ENCODE measurements at regions not wholly inside any gene's neighbourhood (a gene's known extent, or its start where the extent isn't known, plus 50 kb on each side); places are given as distances from the start of the nearest gene placed in this dataset.
A peak's percentile ranks its signal among the peaks of the same experiment; 100 is the strongest.

DNA sequence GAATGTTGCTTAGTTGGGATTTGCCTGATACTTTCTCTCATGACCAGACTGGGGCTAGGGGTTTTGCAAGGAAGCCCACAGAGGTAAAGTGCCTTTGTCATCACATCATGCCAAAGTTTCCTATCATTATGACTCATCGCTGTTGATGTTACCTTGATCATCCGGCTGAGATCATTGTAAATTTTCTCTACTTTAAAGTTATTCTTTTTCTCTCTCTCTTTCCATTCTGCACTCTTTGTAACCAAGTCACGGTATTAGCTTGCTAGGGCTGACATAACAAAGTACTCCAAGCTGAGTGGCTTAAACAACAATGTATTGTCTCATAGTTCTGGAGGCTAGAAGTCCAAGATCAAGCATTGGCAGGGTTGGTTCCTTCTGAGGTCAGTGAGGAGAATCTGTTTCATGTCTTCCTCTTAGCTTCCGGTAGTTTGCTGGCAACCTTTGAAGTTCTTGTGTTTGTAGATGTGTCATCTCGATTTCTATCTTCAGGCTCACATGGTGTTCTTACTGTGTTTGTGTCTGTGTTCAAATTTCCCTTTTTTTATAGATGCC lies 113.0 kb downstream of the DTHD1 start:
- peak in 1 of 2 donors; percentile 8 for DNase-seq (ENCODE audit: low read depth in 1 of 2, low spot score in 1 of 2)

DNA sequence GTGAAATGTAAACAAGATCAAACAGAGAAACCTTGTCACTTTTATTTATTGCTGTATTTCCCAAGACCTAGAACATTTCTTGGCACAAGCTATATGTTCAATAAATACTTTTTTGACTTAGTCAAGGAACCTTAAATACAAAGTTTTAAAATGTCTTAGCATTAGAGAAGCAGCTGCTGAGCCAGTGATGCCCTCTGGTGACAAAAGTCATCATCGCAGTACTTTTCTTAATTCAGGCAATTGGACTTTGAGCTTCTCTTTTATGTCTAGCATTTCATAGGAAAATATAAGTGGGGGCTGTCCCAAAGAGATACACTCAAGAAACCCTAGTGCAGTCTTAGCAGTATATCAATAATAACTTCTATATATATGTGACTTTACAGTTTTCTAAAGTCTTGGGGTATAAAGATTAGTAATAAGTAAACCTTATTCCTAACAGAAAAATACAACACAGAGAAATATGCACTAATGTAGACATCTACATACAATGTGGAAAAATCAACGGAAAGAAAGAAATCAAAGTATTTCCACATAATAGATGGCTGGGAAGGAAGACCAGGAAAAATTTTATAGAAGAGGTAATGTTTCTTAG lies 118.4 kb downstream of the DTHD1 start:
- no peak for DNase-seq (ENCODE audit: low read depth in 1 of 2, low spot score in 1 of 2)

DNA sequence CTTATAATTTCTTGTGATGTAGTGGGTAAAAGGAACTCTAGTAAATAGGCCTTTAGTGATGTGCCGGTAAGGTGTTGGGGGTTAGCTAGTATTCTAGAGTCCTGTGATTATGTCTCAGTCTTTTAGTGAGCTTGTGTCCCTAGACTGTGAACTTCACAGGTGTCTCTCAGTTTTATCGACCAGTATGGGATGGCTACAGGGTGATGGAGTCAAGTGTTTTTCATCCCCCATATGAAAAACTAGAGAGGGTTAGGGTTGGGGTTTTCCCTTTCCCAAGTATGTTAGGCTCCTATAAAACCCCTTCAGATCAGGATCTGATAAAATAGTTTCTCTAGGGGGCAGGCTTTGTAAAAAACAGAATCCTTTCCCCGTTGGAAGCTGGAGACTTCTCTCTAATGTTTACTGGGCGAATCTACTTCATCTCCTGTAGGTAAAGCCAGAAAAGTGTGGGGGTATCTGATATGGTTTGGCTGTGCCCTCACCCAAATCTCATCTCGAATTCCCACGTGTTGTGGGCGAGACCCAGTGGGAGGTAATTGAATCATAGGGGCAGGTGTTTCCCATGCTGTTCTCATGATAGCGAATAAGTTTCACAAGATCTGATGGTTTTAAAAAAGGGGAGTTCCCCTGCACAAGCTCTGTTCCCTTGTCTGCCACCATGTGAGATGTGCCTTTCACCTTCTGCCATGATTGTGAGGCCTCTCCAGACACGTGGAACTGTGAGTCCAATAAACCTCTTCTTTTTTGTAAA lies 120.8 kb downstream of the DTHD1 start:
- no peak for DNase-seq (ENCODE audit: low read depth in 1 of 2, low spot score in 1 of 2)

DNA sequence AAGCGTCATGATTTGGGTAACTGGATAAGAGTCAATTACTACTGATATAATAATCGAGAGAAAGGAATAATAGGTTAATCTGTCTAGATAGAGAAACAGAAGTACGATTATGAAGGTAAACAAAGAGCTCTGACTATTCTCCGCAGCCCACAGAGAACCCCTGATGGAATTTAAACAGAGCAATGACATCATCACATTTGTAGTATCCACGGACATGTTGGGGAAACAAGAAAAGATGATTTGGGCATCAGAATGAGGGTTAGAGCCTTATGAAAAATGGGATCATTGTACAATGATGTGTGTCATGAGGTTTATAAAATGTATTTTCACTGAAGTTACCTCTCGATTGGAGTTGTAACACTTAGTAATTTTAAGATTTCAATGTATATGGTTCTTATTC lies 129.9 kb downstream of the DTHD1 start:
- DNase-seq (ENCODE audit: low read depth in 1 of 2, low spot score in 1 of 2): no peak

DNA sequence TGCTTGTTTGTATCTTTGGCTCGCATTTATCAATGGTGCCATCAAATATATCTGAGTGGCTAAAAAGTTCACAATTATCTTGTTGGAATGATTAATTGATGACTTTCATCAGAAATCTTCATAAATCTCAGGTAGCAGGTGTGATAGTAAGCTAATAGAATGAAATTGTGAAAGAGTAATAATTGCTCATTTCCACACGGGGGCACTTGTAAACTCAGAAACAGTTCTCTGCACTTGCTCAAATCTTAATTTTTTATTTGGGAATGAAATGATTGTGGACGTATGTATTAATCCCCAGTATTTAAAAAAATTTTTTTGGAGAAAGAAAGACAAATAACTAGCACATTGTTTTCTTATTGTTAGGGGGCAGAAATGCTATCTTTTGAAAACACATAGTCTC lies 132.8 kb downstream of the DTHD1 start:
- no peak for DNase-seq (ENCODE audit: low read depth in 1 of 2, low spot score in 1 of 2)

DNA sequence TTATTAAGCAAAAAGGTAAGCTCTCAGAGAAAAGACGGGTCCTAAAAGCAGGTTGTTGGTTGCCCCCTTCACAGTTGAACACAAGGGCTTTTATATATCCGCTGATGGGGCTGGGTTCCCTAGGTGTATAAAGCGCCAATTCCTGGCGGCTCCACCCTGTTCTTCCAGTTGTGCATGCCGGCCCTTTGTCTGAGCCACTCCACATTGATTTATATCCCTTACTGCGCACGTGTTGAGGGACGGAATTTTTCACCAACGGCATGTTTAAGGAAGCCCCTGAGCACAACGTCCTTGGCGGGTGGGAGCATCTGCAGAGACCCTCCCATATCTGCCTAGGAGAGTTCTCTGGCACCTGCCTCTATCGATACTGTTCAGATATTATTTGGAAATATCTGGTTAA lies 135.7 kb downstream of the DTHD1 start:
- DNase-seq (ENCODE audit: low read depth in 1 of 2, low spot score in 1 of 2): no peak

DNA sequence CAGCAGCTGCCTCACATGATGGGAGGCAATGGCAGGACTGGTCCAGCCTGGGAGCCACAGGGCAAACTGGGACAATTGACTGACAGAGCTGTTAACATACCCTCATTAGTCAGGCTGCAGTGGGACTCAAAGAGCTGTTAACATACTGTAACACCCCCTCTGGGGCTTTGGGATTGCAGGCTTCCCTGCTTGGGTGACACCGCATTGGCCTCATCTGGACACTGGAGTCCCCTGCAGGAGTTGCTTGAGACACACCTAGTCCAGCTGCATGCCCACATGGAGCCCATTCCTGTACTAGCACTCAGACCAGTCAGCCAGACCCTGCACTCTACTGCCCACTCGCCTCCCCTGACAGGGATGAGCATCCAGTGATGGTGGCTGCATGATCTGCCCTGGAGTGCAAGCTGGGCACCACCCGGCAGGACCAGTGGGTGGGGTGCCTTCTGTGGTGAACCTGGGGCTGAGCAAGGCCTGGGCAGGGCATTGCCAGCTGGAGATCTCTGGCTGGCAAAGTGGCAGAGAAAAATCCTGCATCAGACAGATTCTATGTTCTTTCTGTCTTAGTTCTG lies 138.8 kb downstream of the DTHD1 start:
- no peak for DNase-seq (ENCODE audit: low read depth in 1 of 2, low spot score in 1 of 2)

DNA sequence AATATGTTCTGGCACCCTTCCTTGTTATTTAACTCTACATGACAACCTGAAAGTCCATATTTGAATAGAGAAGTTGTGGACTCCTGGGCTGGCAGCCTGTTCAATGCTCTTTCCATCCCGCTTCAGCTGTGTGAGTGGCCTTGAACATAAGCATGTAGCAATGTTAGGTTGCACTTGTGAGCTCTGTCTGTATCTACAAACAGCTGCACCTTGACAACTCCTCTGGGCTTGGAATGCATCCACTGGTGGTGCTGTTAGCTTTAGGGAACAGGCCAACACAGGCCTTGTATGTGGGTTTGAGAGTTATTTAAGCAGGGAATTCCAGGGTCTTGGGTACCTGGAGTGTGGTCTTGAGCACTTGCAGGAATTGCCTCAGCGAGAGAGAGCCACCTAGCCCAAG lies 141.2 kb downstream of the DTHD1 start:
- DNase-seq (ENCODE audit: low read depth in 1 of 2, low spot score in 1 of 2): no peak

DNA sequence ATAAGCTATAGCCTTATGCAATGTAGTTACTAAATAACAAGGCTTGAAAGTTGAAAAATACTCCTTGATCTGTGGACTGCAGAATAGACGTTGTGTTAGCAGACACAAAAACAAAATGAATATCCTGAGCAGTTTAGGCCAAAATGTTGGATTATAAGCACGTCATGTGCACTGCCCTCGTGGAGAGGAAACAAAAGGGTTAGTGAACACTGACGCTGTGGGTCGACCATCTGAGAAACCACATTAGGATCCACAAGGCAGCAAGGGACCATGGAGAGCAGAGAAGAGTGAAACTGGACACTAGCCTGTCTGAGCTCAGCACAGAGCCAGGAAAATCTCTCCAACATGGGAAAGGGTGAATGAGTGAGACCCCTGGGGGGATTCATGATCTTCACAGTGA lies 145.3 kb downstream of the DTHD1 start:
- no peak for DNase-seq (ENCODE audit: low read depth in 1 of 2, low spot score in 1 of 2)

DNA sequence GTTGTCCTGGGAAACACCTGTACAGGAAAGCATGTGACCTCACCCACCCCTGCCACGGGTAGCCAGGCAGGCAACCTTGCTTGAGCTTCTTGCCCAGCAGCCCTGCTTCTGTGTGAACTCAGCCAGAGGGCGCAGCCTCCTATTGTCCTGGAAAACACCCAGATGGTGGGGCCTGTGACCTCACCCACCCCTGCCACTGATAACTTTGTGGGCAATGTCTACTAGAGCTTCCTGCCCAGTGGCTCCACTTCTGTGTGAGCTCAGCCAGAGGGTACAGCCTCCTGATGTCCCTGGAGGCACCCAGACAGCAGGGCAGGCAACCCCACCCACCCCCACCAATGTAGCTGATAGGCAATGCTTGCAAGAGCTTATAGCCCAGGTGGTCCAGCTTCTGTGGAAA lies 146.3 kb downstream of the DTHD1 start:
- DNase-seq (ENCODE audit: low read depth in 1 of 2, low spot score in 1 of 2): no peak

DNA sequence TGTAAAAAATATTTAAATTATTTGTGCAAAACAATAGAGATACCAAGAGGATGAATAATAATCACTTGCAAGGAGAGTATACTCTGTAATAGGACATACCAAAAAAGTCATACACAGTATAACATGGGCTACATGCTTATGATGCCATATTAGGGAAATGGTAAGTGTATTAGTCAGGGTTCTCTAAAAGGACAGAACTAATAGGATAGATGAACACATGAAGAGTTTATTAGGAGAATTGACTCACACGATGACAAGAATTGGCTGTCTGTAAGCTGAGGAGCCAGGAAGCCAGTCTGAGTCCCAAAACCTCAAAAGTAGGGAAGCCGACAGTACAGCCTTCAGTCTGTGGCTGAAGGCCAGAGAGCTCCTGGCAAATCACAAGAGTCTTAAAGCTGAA lies 151.2 kb downstream of the DTHD1 start:
- DNase-seq (ENCODE audit: low read depth in 1 of 2, low spot score in 1 of 2): no peak

DNA sequence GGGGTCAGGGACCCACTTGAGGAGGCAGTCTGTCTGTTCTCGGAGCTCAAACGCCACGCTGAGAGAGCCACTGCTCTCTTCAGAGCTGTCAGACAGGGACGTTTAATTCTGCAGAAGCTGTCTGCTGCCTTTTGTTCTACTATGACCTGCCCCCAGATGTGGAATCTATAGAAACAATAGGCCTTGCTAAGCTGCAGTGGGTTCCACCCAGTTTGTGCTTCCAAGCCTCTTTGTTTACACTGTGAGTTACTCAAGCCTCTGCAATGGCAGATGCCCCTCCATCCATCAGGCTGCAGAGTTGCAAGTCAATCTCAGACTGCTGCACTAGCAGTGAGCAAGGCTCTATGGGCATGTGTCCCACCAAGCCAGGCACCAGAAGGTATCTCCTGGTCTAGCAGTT lies 158.1 kb downstream of the DTHD1 start:
- no peak for DNase-seq (ENCODE audit: low read depth in 1 of 2, low spot score in 1 of 2)

DNA sequence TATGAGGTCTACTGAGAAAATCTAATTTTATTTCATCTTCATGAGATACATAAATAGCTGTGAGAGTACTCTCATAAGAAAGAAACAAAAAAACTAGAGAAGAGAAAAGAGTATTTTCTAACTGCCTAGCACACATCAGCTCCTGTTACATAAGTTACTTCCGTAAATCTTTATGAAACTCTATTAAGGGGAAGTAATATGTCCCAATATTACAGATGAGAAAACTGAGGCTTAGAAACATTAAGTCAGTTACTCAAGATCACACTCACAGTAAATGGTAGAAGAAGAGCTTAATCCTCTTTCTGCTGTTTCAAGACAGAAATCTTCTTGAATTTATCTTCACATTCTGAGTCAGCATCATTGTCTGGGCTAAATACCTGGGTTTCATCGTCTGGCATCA lies 164.1 kb downstream of the DTHD1 start:
- no peak for DNase-seq (ENCODE audit: low read depth in 1 of 2, low spot score in 1 of 2)

DNA sequence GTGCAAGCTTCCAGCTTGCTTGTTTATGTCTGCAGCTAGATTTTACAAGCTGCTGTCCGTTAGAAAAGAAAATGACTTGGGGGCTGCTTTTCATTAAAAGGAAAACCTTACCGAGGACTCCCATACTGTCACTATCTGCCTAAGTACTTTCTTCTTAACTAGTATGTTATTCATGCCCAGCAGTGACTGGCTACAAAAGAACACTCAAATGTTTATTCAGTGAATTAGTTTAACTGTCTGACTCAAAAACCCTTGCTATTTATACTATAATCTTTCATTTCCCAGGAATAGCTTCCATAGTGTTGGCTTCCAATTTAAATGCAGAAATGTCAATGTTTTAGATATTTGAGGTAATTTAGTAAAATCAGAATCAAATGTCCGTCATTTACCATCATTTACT lies 164.9 kb downstream of the DTHD1 start:
- DNase-seq (ENCODE audit: low read depth in 1 of 2, low spot score in 1 of 2): no peak

DNA sequence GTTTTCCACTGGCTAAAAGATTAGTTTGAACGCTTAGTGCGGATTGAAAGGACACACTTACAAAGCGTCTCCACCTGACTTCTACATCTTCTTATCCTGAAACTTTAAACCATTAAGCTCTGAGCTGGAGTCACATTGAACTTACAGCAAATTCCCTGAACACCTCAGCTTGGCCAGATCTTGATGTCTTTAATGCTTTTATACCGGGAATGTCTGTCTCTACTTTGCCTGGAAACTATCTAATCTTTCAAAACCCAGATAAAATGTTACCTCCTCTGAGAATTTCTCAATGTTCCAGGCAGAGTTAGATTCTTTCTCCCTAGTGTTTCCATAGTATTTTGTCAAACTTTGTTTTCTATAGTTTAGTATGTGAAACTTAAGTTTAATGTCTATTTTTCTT lies 179.9 kb downstream of the DTHD1 start:
- no peak for DNase-seq (ENCODE audit: low read depth in 1 of 2, low spot score in 1 of 2)

DNA sequence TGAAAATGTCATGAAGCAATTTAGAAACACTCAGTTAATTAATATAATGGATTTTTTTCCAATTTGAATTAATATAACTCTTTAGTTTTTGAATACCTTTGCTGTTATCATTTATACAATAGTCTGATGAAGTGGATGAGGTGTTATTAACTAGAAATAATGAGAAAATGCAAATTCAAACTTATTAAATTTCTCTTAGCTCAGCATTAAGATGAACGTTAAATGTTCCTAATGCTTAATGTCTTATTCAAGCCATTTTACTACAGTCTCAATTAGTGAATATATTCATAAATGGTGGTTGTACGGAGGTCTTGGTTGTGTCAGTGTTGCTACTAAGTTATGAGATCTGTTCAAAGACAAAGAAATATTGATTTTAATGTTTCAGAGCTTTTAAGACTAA lies 186.3 kb downstream of the DTHD1 start:
- no peak for DNase-seq (ENCODE audit: low read depth in 1 of 2, low spot score in 1 of 2)

DNA sequence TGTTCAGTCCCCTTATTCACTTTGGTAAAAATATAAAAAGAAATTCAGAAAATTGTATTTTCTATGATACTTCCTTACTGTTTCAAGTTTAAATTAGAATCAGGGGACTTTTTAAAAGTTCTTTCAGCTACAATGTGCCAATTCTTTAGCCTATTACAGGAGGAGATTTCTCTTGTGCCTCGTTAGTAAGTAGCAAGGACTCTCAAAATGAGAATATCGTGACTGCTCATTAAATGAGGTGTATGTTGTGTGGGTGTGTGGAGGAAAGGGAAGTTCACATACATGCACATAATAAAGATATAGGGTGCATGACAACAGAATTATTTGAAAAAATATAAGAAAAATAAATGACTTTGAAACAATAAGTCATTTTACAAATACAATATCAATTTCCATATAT lies 190.5 kb downstream of the DTHD1 start:
- no peak for DNase-seq (ENCODE audit: low read depth in 1 of 2, low spot score in 1 of 2)

DNA sequence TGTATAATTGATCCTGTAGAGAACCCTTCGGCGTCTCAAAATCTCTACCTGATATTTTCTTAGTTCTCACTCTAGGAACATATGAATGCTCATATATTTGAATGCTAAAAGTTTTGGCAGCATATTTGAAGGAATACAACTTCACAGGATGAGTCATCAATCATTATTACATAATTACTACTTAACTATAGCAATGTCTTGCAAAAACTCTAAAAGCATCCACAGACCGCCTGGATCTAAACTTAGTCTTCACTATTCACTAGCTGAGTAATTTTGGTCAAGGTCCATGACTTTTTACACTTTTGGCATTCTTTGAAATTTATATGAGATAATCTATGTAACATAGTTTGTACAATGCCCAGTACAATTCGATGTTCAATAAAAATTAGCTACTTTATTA lies 194.7 kb downstream of the DTHD1 start:
- no peak for DNase-seq (ENCODE audit: low read depth in 1 of 2, low spot score in 1 of 2)

DNA sequence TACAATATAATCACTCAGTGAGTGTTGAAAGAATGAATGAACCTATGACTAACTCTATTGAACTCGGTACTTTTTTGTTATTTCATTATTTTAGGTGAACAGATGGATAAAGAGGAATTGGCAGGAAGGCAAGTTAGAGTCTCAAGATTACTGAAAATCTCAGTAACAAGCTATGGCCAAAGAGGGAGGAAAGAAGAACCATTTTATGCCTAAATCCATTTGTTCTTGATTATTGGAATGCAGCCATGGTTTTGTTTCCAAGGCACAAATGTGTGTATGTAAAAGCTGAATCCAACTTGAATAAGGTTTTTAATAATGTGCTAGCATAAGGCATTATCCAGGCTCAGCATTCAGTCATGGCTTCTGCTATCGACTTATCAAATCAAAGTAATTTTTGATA lies 196.4 kb downstream of the DTHD1 start:
- no peak for DNase-seq (ENCODE audit: low read depth in 1 of 2, low spot score in 1 of 2)

DNA sequence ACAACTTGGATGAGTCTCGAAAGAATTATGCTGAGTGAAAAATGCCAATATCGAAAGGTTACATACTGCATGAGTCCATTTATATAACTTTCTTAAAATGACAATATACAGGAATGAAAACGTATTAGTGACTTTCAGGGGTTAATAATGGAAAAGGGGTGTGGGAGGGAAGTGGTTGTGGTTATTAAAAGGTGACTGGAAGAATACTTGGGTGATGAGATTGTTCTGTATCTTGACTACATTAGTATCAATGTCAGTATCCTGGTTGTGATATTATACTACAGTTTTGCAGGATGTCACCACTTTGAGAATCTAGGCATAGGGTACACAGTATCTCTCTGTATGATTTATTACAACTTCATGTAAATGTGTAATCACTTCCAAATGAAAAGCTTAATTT lies 204.5 kb downstream of the DTHD1 start:
- DNase-seq (ENCODE audit: low read depth in 1 of 2, low spot score in 1 of 2): no peak

DNA sequence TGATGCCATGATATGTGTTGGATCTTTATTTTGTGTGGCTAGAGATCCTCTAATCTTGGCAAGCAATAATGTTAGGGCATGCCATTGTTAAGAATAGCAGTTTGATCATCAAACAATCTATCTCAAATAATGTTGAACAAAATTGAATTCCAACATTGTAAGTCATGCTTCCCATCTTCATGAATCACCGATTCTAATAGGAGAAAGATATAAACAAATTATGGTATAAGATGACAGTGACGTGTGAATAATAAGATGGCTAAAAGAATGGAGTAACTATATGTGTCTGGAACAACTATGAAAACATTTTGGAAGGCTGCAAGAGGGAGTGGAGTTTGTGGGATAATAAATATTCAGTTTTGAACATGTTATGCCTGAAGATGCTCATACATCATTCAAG lies 208.4 kb downstream of the DTHD1 start:
- no peak for DNase-seq (ENCODE audit: low read depth in 1 of 2, low spot score in 1 of 2)

DNA sequence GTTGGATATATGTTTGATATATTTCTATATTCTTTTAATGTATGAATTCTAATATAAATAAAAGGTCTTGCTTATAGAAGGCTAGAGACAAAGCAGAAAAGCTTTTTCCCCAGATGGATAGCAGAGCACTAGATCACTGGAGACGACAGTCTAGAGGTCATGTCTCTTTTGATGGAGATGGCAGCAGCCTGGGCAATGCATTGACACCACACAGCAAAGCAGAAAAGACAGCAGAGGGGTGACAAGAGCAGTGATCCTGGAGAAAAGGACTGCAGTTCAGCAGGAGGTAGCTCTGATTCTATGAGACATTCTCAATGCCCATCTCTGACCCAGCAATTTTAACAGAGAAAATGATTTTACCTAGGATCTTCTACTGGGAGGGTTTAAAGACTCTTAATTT lies 210.6 kb downstream of the DTHD1 start:
- DNase-seq (ENCODE audit: low read depth in 1 of 2, low spot score in 1 of 2): no peak

DNA sequence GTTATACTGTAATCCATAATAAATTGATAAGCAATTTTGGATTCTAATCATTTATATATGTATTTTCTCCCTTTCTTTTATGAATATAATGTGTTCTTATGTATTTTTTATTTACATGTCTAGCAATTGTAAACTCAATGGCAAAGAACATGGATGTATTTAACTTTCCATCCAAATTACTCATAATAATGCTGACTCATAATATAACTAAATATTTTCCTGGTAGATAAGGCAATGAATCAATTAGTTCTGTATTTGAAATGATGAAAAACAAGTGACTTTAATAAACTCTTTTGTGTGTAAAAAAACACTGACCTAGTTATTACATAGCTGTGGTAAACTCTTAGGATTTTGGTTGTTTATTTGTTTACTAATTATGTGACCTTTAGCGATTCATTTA lies 211.2 kb downstream of the DTHD1 start:
- no peak for DNase-seq (ENCODE audit: low read depth in 1 of 2, low spot score in 1 of 2)
